Vagina (tissue), 2 donors: ENCODE measurements at regions not wholly inside any gene's neighbourhood (a gene's known extent, or its start where the extent isn't known, plus 50 kb on each side); places are given as distances from the start of the nearest gene placed in this dataset.

Experiments used
- DNase-seq, 2 donors: peaks; one replicate each; pipeline ENCODE4 v3.0.0-alpha.2; 2017; ENCODE audit errors: extremely low spot score in 2 of 2
- H3K27ac ChIP-seq: fragments of 200-600 bp; sonication (generic); one replicate; pipeline ENCODE4 v1.5.1; 2019
- H3K27me3 ChIP-seq: fragments of 200-600 bp; sonication (generic); one replicate; pipeline ENCODE4 v1.5.1; 2019
- H3K36me3 ChIP-seq, 2 donors: fragments of 200-600 bp; sonication (generic); one replicate each; pipeline ENCODE4 v1.5.1; 2017 to 2019
- H3K4me1 ChIP-seq: fragments of 200-600 bp; sonication (generic); one replicate; pipeline ENCODE4 v1.5.1; 2019
- H3K4me3 ChIP-seq, 2 donors: fragments of 200-600 bp; sonication (generic); 1 replicate in 1 of 2; 2 replicates in 1 of 2; pipeline ENCODE4 v1.5.1; 2016 to 2019
- H3K9me3 ChIP-seq: fragments of 200-600 bp; sonication (generic); one replicate; pipeline ENCODE4 v1.5.1; 2019
- CTCF ChIP-seq, 3 experiments: fragments of 450-650 bp in 2 of 3; fragments of 200-600 bp in 1 of 3; sonication (generic) in 1 of 3; IDR thresholded peaks; one replicate each; pipeline ENCODE4 v1.5.1; 2017 to 2019; ENCODE audit warnings: antibody characterized with exemption in 3 of 3, mild to moderate bottlenecking in 2 of 3, moderate library complexity in 2 of 3
- POLR2A ChIP-seq, 2 donors: fragments of 450-650 bp; IDR thresholded peaks; one replicate each; pipeline ENCODE4 v1.6.1; 2017; ENCODE audit warnings: antibody characterized with exemption in 2 of 2, mild to moderate bottlenecking in 2 of 2, moderate library complexity in 2 of 2
- POLR2AphosphoS5 ChIP-seq, 2 donors: sonication (generic); formaldehyde crosslinking; IDR thresholded peaks; one replicate each; pipeline ENCODE4 v1.9.0; 2017; ENCODE audit warnings: antibody characterized with exemption in 2 of 2, mild to moderate bottlenecking in 2 of 2, low read depth in 1 of 2; ENCODE audit not compliant: insufficient read depth in 1 of 2
- intact Hi-C: fragments of 100-400 bp; cut with DNase I; formaldehyde crosslinking; loops from one replicate; pipeline ENCODE4 v1.15.1; 2023

GRCh38 chr5:88539026-88539425 is 270.4 kb upstream of the TMEM161B start:
- Histone ChIP-seq H3K4me1 (no peaks in the 10 kb centered on the region), H3K36me3 (no peaks in the 10 kb centered on the region), H3K27ac (no peak overlapping the region), H3K27me3 (no peaks in the 10 kb centered on the region), H3K4me3 (no peak overlapping the region), H3K9me3 (no peaks in the 10 kb centered on the region)
- TF ChIP-seq POLR2AphosphoS5 (IDR thresholded peaks at IDR 0.05; ENCODE audit: insufficient read depth in 1 of 2, low read depth in 1 of 2) (no peak), POLR2A (IDR thresholded peaks at IDR 0.05) (no peak), CTCF (IDR thresholded peaks at IDR 0.05) (no peak)
- no peak for DNase-seq
- intact Hi-C loops, result no loop called here

DNA sequence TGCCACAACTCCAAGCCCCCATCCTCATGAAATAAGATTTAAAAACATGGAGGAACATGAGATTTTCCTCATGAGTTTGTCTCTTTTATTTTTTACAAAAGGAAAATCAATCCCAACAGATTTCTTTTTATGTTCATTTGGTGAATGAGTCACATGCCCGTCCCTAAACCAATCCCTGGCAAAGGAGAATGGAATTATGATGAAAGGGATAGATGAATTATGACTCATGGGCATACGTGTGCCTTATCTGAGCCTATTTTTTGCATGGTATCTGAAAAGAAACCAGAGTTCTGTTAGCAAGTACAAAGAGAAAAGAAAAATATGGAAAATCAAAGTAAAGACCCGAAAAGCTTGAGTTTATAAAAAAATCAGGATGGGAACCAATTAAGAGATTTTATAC is 267.5 kb upstream of the TMEM161B start:
- Histone ChIP-seq H3K27me3 (no peaks in the 10 kb centered on the region), H3K4me1 (no peaks in the 10 kb centered on the region), H3K9me3 (no peaks in the 10 kb centered on the region), H3K36me3 (no peaks in the 10 kb centered on the region), H3K4me3 (no peak overlapping the region), H3K27ac (no peak overlapping the region)
- no peak for TF ChIP-seq POLR2A (IDR thresholded peaks at IDR 0.05)
- TF ChIP-seq POLR2AphosphoS5 (IDR thresholded peaks at IDR 0.05; ENCODE audit: insufficient read depth in 1 of 2, low read depth in 1 of 2), result no peak
- TF ChIP-seq CTCF (IDR thresholded peaks at IDR 0.05), result no peak
- no peak for DNase-seq
- intact Hi-C loops, result no loop called here

GRCh38 chr5:88524941-88525340 is 256.3 kb upstream of the TMEM161B start:
- no peaks in the 10 kb centered on the region for H3K9me3 ChIP-seq
- no peaks in the 10 kb centered on the region for H3K4me1 ChIP-seq
- intact Hi-C loops, result no loop called here
- no peak overlapping the region for H3K4me3 ChIP-seq
- TF ChIP-seq CTCF (IDR thresholded peaks at IDR 0.05) (no peak), POLR2A (IDR thresholded peaks at IDR 0.05) (no peak), POLR2AphosphoS5 (IDR thresholded peaks at IDR 0.05; ENCODE audit: insufficient read depth in 1 of 2, low read depth in 1 of 2) (no peak)
- no peaks in the 10 kb centered on the region for H3K27me3 ChIP-seq
- no peak for DNase-seq
- no peak overlapping the region for H3K27ac ChIP-seq
- H3K36me3 ChIP-seq, result no peaks in the 10 kb centered on the region

DNA sequence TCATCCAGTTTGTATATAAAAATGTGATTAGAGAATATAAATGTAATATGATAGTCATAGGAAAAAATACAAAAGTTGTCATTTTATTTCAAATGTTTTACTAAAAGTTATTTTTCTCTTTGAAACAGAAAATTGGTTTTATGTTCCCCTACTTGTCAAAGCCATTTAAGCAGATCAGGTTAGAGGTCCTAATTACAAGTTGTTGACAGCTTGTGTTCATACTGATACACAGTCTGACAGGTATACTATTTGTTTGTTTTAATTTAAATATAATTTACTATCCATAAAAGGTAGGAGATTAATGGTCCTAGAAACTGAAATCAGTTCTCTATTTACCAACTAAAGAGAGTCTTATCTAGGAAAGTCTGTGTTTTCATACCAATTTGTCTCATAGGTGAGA is 250.4 kb upstream of the TMEM161B start:
- no peak for DNase-seq
- Histone ChIP-seq H3K27ac (no peak overlapping the region), H3K4me3 (no peak overlapping the region), H3K4me1 (no peaks in the 10 kb centered on the region), H3K36me3 (no peaks in the 10 kb centered on the region), H3K27me3 (no peaks in the 10 kb centered on the region), H3K9me3 (no peaks in the 10 kb centered on the region)
- TF ChIP-seq POLR2A (IDR thresholded peaks at IDR 0.05) (no peak), CTCF (IDR thresholded peaks at IDR 0.05) (no peak), POLR2AphosphoS5 (IDR thresholded peaks at IDR 0.05; ENCODE audit: insufficient read depth in 1 of 2, low read depth in 1 of 2) (no peak)
- intact Hi-C loops, result no loop called here

- H3K4me1 ChIP-seq, result no peaks in the 10 kb centered on the region
- no peak overlapping the region for H3K27ac ChIP-seq
- DNase-seq, result no peak
- intact Hi-C loops, result no loop called here
- TF ChIP-seq POLR2A (IDR thresholded peaks at IDR 0.05), result no peak
- no peak for TF ChIP-seq POLR2AphosphoS5 (IDR thresholded peaks at IDR 0.05; ENCODE audit: insufficient read depth in 1 of 2, low read depth in 1 of 2)
- no peak for TF ChIP-seq CTCF (IDR thresholded peaks at IDR 0.05)
- no peaks in the 10 kb centered on the region for H3K36me3 ChIP-seq
- H3K9me3 ChIP-seq, result no peaks in the 10 kb centered on the region
- no peak overlapping the region for H3K4me3 ChIP-seq
- H3K27me3 ChIP-seq, result no peaks in the 10 kb centered on the region
Measured at GRCh38 chr5:88518131-88519016, 249.7 kb upstream of the TMEM161B start.
